Pons (tissue), 1 donor: ENCODE measurements at regions not wholly inside any gene's neighbourhood (a gene's known extent, or its start where the extent isn't known, plus 50 kb on each side); places are given as distances from the start of the nearest gene placed in this dataset.

Experiments used
- DNase-seq: peaks from one replicate; pipeline ENCODE4 v3.0.0-alpha.2; 2016; ENCODE audit warnings: low spot score

DNA sequence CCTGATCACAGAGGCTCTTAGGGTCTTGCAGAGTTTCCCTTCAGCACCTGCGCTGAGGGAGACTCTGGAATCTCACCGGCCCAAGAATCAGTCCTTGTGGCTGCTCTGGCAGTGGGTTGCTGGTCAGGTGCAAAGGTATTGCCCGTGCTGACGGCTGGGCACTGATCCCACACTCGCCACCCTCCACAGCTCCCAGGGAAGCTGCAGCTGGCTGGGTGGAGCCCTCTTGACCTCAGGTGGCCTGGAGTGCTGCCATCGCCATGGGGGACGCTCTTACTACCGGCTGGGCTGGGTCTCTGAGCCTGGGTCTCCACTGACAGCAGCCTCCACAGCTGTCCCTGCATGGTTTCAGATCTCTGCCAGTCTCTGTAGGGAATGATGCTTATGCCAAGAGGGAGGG, 52.6 kb upstream of the EPHB3 start:
- DNase-seq: no peak

GRCh38 chr3:184511741-184512140, 49.8 kb upstream of the EPHB3 start:
- no peak for DNase-seq
